Panc1 (cell line): ENCODE measurements at regions not wholly inside any gene's neighbourhood (a gene's known extent, or its start where the extent isn't known, plus 50 kb on each side); places are given as distances from the start of the nearest gene placed in this dataset.
"Not testable (repeated sequence)": the region's sequence is repeated elsewhere in the genome, so short reads cannot be mapped to it uniquely, and the experiment has no call there.

ENCODE experiments used
- ATAC-seq: fragments of 200-7000 bp; cut with Tn5 transposase; 2 replicates; pipeline ENCODE4 v1.9.1; 2020; ENCODE audit warnings: mild to moderate bottlenecking, moderate library complexity
- BruUV-seq: library from RNA; stranded (reverse); fragments of 400-500 nt; replicated peaks from 2 replicates; lab custom pipeline; 2021; lab: Mats Ljungman, UMichigan
- CTCF ChIA-PET: fragments of 300-600 bp; sonication (Branson Sonifier 250); formaldehyde crosslinking; loops from one replicate; lab custom pipeline; 2022; ENCODE audit warnings: antibody characterized with exemption; lab: Charles Lee
- POLR2A ChIA-PET: fragments of 300-600 bp; sonication (Branson Sonifier 250); formaldehyde crosslinking; loops from one replicate; lab custom pipeline; 2022; ENCODE audit warnings: antibody characterized with exemption; lab: Charles Lee
- DNase-seq: peaks from one replicate; pipeline ENCODE4 v3.0.0-alpha.2; 2010; ENCODE audit warnings: low read depth, low spot score
- H3K27ac ChIP-seq: 2 replicates; pipeline ENCODE4 v1.5.1; 2011; ENCODE audit warnings: mild to moderate bottlenecking, low read length, inconsistent platforms
- H3K27me3 ChIP-seq: fragments of 200-500 bp; sonication (Bioruptor generic); 2 replicates; pipeline ENCODE4 v1.6.0; 2014; ENCODE audit warnings: low read length, inconsistent platforms; ENCODE audit not compliant: control insufficient read depth, insufficient read depth
- H3K36me3 ChIP-seq: fragments of 200-500 bp; sonication (Bioruptor generic); 2 replicates; pipeline ENCODE4 v1.5.1; 2014; ENCODE audit warnings: inconsistent platforms, mild to moderate bottlenecking, low read length, moderate library complexity; ENCODE audit not compliant: control insufficient read depth, insufficient read depth
- H3K4me1 ChIP-seq: 2 replicates; pipeline ENCODE4 v1.5.1; 2011; ENCODE audit warnings: inconsistent platforms, mild to moderate bottlenecking, low read length, moderate library complexity; ENCODE audit not compliant: control insufficient read depth, insufficient read depth
- H3K4me3 ChIP-seq, 2 experiments: 2 replicates each; pipeline ENCODE4 v1.5.1; 2011 to 2012; ENCODE audit warnings: low read depth in 2 of 2, low read length in 2 of 2, mild to moderate bottlenecking in 2 of 2, inconsistent platforms in 1 of 2, moderate library complexity in 1 of 2
- H3K9me3 ChIP-seq: fragments of 200-500 bp; sonication (Bioruptor generic); 2 replicates; pipeline ENCODE4 v1.5.1; 2014; ENCODE audit warnings: low read depth, mild to moderate bottlenecking, inconsistent platforms, low read length, moderate library complexity; ENCODE audit not compliant: control insufficient read depth, insufficient read depth
- POLR2AphosphoS5 ChIP-seq: IDR thresholded peaks from 2 replicates; pipeline ENCODE4 v1.6.1; 2012; ENCODE audit warnings: mild to moderate bottlenecking, low read depth, low read length, moderate library complexity
- SIN3A ChIP-seq: IDR thresholded peaks from 2 replicates; pipeline ENCODE4 v1.6.1; 2012; ENCODE audit warnings: low read depth, mild to moderate bottlenecking, low read length, moderate library complexity, borderline replicate concordance; ENCODE audit not compliant: insufficient read depth
- TCF7L2 ChIP-seq: IDR thresholded peaks from 2 replicates; pipeline ENCODE4 v1.6.1; 2011; ENCODE audit warnings: mild to moderate bottlenecking, low read depth, low read length, inconsistent platforms
- in situ Hi-C: cut with HindIII; loops from 2 replicates; pipeline ENCODE4 v1.10.0; 2016; ENCODE audit warnings: low sequenced_read_pairs, low pct_unique_long_range_greater_than_20kb
- intact Hi-C: fragments of 100-400 bp; cut with micrococcal nuclease; formaldehyde crosslinking; loops from one replicate; pipeline ENCODE4 v1.10.0; 2022; ENCODE audit not compliant: unreplicated experiment
- TF ChIP-seq, protein P1 (sequence below), 2 experiments: IDR thresholded peaks; 2 replicates each; pipeline ENCODE4 v1.6.1; 2011 to 2012; ENCODE audit warnings: low read depth in 2 of 2, control low read depth in 1 of 2, low read length in 1 of 2, mild to moderate bottlenecking in 1 of 2, moderate library complexity in 1 of 2; ENCODE audit not compliant: insufficient read depth in 1 of 2
- TF ChIP-seq, protein P2 (sequence below): fragments of 450-650 bp; IDR thresholded peaks from 2 replicates; pipeline ENCODE4 v1.5.1; 2017; ENCODE audit warnings: mild to moderate bottlenecking

DNA sequence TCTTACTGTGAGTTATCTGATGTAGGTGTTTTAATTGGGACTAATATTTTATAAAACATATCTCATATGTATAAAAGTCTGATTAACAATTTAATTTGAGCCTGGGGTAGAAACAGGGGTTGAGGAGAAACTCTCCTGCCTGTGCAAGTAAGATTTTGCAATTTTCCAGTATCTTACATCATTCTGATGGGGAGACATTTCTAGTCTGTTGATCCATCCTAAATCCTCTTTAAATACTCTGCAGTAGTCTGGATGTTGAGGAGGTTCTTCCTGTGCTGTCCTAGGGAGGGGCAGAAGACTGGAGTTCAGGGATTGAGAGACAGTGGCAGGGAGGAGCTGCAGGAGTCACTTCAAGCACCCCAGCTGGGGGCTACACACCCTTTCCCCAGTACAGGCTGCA is 287.8 kb downstream of the ADGRD1 start:
- in situ Hi-C loops (no loop called here), intact Hi-C loops (no loop called here)
- no peaks in the 10 kb centered on the region for H3K27me3 ChIP-seq
- ATAC-seq (no peak), DNase-seq (no peak)
- no peaks in the 10 kb centered on the region for H3K36me3 ChIP-seq
- no peaks in the 10 kb centered on the region for H3K4me1 ChIP-seq
- H3K4me3 ChIP-seq = no peak overlapping the region
- POLR2A ChIA-PET = no interaction called here
- CTCF ChIA-PET = no interaction called here
- TF ChIP-seq TCF7L2 = no peak
- no peak for TF ChIP-seq SIN3A
- TF ChIP-seq, protein P1, sequence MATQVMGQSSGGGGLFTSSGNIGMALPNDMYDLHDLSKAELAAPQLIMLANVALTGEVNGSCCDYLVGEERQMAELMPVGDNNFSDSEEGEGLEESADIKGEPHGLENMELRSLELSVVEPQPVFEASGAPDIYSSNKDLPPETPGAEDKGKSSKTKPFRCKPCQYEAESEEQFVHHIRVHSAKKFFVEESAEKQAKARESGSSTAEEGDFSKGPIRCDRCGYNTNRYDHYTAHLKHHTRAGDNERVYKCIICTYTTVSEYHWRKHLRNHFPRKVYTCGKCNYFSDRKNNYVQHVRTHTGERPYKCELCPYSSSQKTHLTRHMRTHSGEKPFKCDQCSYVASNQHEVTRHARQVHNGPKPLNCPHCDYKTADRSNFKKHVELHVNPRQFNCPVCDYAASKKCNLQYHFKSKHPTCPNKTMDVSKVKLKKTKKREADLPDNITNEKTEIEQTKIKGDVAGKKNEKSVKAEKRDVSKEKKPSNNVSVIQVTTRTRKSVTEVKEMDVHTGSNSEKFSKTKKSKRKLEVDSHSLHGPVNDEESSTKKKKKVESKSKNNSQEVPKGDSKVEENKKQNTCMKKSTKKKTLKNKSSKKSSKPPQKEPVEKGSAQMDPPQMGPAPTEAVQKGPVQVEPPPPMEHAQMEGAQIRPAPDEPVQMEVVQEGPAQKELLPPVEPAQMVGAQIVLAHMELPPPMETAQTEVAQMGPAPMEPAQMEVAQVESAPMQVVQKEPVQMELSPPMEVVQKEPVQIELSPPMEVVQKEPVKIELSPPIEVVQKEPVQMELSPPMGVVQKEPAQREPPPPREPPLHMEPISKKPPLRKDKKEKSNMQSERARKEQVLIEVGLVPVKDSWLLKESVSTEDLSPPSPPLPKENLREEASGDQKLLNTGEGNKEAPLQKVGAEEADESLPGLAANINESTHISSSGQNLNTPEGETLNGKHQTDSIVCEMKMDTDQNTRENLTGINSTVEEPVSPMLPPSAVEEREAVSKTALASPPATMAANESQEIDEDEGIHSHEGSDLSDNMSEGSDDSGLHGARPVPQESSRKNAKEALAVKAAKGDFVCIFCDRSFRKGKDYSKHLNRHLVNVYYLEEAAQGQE (IDR thresholded peaks at IDR 0.05; ENCODE audit: insufficient read depth in 1 of 2, low read depth in 2 of 2, low read length in 1 of 2) = no peak
- no peak for TF ChIP-seq POLR2AphosphoS5
- TF ChIP-seq, protein P2, sequence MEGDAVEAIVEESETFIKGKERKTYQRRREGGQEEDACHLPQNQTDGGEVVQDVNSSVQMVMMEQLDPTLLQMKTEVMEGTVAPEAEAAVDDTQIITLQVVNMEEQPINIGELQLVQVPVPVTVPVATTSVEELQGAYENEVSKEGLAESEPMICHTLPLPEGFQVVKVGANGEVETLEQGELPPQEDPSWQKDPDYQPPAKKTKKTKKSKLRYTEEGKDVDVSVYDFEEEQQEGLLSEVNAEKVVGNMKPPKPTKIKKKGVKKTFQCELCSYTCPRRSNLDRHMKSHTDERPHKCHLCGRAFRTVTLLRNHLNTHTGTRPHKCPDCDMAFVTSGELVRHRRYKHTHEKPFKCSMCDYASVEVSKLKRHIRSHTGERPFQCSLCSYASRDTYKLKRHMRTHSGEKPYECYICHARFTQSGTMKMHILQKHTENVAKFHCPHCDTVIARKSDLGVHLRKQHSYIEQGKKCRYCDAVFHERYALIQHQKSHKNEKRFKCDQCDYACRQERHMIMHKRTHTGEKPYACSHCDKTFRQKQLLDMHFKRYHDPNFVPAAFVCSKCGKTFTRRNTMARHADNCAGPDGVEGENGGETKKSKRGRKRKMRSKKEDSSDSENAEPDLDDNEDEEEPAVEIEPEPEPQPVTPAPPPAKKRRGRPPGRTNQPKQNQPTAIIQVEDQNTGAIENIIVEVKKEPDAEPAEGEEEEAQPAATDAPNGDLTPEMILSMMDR = no peak
- no peaks in the 10 kb centered on the region for H3K9me3 ChIP-seq
- no TSS peak for BruUV-seq
- no peak overlapping the region for H3K27ac ChIP-seq

DNA sequence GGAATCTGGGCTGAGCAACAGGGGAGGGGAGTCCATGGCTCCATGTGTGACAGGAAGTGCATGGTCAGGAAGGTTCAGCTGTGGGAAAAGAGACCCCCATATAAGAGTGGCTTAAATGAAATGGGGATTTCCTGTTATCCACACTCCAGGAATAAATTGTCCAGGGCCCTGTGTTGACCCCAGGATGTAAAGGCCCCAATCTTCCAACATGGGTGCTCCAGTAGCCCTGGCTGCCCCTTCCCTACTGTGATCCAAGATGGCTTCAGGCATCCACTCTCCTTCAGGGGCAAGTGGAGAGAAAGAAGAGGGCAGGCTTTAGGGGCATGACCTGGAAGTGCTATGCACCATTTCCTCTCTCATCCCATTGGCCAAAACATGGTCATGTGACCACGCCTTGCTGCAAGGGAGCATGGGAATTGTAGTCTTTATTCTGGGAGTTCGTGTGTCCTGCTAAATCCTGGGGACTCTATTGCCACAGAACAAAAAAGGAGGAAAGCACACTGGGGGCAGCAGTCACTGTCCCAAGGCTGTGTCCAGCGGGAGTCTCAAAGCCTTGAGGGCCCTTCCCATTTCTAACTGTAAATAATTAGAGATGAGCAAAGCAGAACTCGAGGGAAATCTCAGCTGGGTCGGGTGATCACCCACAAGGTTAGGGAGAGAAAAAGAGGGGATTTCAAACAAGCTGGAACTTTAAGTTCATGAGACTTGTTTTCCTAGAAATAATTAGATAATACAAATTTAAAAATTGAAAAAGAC is 289.2 kb downstream of the ADGRD1 start:
- in situ Hi-C loops = no loop called here
- Histone ChIP-seq H3K27ac (no peak overlapping the region), H3K4me1 (no peaks in the 10 kb centered on the region), H3K4me3 (no peak overlapping the region), H3K27me3 (no peaks in the 10 kb centered on the region), H3K36me3 (no peaks in the 10 kb centered on the region), H3K9me3 (no peaks in the 10 kb centered on the region)
- POLR2A ChIA-PET = no interaction called here
- intact Hi-C loops = no loop called here
- TF ChIP-seq POLR2AphosphoS5 = no peak
- TF ChIP-seq, protein P2 = no peak
- TF ChIP-seq TCF7L2 = no peak
- TF ChIP-seq SIN3A = no peak
- TF ChIP-seq, protein P1 (IDR thresholded peaks at IDR 0.05; ENCODE audit: insufficient read depth in 1 of 2, low read depth in 2 of 2, low read length in 1 of 2) = no peak
- no peak for ATAC-seq
- CTCF ChIA-PET = no interaction called here
- BruUV-seq = no TSS peak
- no peak for DNase-seq

DNA sequence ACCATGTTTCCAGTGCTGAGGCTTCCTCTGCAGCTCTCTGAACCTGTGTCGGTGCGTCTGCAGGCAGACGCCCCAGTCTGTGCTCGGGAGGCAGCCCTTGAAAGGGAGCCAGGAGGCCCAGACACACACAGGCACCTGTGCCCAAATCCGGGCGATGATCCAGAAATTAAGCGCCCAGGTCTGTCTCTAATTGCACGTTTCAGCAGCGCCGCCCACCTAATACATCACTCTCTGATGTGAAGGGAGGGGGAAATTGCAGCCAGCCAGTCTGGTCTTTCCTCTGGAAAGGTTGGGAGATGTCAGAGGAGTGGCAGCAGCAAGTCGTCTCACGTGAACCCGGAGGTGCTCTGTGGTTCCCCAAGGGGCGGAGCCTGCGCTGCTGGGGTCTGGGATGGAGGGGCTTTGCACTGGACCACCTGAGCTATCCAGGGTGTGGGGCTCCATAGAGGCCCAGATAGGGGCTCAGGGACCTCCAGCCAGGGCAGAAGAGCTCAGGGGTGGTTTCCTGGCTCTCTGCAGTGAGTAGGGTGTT is 290.5 kb downstream of the ADGRD1 start:
- ATAC-seq, BruUV-seq, H3K4me1 ChIP-seq, H3K36me3 ChIP-seq, H3K27me3 ChIP-seq, intact Hi-C loops, H3K9me3 ChIP-seq, POLR2A ChIA-PET, H3K4me3 ChIP-seq, H3K27ac ChIP-seq, in situ Hi-C loops, CTCF ChIA-PET, DNase-seq: not testable (repeated sequence)
